PFSK-1 (cell line): ENCODE measurements at regions not wholly inside any gene's neighbourhood (a gene's known extent, or its start where the extent isn't known, plus 50 kb on each side); places are given as distances from the start of the nearest gene placed in this dataset.

ENCODE experiments used
- FOXP2 ChIP-seq: optimal IDR thresholded peaks from 2 replicates; pipeline ENCODE3; 2011; ENCODE audit warnings: borderline replicate concordance, control low read depth, inconsistent platforms; ENCODE audit not compliant: insufficient read depth; ENCODE audit errors: extremely low read length, extremely low read depth
- POLR2AphosphoS5 ChIP-seq: IDR thresholded peaks from 2 replicates; pipeline ENCODE4 v1.6.1; 2012; ENCODE audit warnings: low read depth, mild to moderate bottlenecking, control low read depth, low read length, moderate library complexity
- SIN3A ChIP-seq: IDR thresholded peaks from 2 replicates; pipeline ENCODE4 v1.6.1; 2012; ENCODE audit warnings: mild to moderate bottlenecking, low read length, moderate library complexity, borderline replicate concordance; ENCODE audit not compliant: insufficient read depth
- TAF1 ChIP-seq: IDR thresholded peaks from 2 replicates; pipeline ENCODE4 v1.6.1; 2012; ENCODE audit warnings: low read length, control low read depth, borderline replicate concordance; ENCODE audit not compliant: insufficient read depth
- TF ChIP-seq, protein P1 (sequence below), 2 experiments: IDR thresholded peaks; 2 replicates each; pipeline versions ENCODE4 v1.6.1 to v1.8.0; 2011 to 2012; ENCODE audit warnings: low read depth in 2 of 2, low read length in 2 of 2, control low read depth in 1 of 2, inconsistent platforms in 1 of 2, mild to moderate bottlenecking in 1 of 2, moderate library complexity in 1 of 2; ENCODE audit not compliant: insufficient read depth in 1 of 2

DNA sequence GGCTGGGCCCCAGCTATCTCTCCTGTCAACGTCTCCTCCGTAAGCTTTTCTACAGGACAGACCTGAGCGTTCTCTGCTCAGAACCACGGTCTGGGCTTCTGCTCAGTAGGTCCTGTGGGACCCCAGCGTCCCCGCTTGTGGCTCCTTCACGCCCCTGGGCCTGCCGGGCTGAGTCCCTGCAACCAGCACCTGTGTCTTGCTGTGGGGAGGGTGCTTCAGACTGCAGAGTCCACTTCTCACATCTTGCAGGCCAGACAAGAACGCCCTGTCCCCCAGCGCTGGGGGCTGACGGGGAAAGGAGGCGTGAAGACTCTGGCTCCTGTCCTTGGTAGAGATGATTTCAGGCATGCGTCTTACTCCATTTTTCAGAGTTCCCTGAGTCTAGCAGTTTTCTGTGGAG, 1480.8 kb downstream of the BRD1 start:
- no peak for TF ChIP-seq TAF1
- TF ChIP-seq, protein P1, sequence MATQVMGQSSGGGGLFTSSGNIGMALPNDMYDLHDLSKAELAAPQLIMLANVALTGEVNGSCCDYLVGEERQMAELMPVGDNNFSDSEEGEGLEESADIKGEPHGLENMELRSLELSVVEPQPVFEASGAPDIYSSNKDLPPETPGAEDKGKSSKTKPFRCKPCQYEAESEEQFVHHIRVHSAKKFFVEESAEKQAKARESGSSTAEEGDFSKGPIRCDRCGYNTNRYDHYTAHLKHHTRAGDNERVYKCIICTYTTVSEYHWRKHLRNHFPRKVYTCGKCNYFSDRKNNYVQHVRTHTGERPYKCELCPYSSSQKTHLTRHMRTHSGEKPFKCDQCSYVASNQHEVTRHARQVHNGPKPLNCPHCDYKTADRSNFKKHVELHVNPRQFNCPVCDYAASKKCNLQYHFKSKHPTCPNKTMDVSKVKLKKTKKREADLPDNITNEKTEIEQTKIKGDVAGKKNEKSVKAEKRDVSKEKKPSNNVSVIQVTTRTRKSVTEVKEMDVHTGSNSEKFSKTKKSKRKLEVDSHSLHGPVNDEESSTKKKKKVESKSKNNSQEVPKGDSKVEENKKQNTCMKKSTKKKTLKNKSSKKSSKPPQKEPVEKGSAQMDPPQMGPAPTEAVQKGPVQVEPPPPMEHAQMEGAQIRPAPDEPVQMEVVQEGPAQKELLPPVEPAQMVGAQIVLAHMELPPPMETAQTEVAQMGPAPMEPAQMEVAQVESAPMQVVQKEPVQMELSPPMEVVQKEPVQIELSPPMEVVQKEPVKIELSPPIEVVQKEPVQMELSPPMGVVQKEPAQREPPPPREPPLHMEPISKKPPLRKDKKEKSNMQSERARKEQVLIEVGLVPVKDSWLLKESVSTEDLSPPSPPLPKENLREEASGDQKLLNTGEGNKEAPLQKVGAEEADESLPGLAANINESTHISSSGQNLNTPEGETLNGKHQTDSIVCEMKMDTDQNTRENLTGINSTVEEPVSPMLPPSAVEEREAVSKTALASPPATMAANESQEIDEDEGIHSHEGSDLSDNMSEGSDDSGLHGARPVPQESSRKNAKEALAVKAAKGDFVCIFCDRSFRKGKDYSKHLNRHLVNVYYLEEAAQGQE (IDR thresholded peaks at IDR 0.05; ENCODE audit: insufficient read depth in 1 of 2, low read depth in 2 of 2, low read length in 2 of 2): no peak
- TF ChIP-seq POLR2AphosphoS5: no peak
- TF ChIP-seq FOXP2: no peak
- TF ChIP-seq SIN3A: no peak

DNA sequence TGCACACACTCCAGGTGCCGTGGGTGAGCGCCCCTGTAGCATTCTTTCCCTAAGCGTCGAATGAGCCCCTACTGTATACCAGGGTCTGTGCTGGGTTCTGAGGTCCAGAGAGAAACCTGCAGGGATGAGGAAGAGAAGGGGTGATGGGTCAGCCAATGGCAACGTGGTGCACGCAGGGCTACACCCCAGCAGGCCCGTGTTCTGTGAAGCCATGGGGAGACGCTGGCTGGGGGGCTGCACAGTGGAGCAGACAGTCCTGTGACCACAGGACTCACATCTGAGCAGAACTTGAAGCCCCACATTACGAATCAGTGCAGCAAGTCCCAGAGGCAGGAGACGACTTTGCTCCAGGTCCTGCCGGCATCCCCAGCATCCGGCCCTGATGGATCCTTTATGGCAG, 1481.4 kb downstream of the BRD1 start:
- TF ChIP-seq TAF1: no peak
- TF ChIP-seq POLR2AphosphoS5: no peak
- TF ChIP-seq SIN3A: no peak
- TF ChIP-seq, protein P1 (IDR thresholded peaks at IDR 0.05; ENCODE audit: insufficient read depth in 1 of 2, low read depth in 2 of 2, low read length in 2 of 2): no peak
- TF ChIP-seq FOXP2: no peak

DNA sequence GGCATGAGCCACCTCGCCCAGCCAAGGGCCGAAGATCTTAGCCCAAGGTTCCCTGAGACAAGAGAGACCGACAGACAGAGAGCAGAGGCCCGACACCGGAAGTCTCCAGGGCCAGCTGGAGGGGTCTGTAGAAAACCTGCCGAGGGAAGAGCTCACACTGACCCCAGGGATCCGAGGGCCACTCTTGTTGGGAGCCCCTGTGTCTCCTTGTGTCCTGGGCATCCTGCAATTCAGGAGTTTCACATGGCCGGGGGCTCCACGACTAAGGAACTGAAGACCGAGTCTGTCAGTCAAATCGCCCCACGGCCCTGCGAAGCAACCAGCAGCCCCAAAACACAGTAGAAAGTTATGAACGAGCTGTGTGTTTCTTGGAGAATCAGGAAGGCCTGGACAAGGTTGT, 1482.0 kb downstream of the BRD1 start:
- no peak for TF ChIP-seq POLR2AphosphoS5
- TF ChIP-seq, protein P1 (IDR thresholded peaks at IDR 0.05; ENCODE audit: insufficient read depth in 1 of 2, low read depth in 2 of 2, low read length in 2 of 2): no peak
- no peak for TF ChIP-seq TAF1
- no peak for TF ChIP-seq FOXP2
- no peak for TF ChIP-seq SIN3A

DNA sequence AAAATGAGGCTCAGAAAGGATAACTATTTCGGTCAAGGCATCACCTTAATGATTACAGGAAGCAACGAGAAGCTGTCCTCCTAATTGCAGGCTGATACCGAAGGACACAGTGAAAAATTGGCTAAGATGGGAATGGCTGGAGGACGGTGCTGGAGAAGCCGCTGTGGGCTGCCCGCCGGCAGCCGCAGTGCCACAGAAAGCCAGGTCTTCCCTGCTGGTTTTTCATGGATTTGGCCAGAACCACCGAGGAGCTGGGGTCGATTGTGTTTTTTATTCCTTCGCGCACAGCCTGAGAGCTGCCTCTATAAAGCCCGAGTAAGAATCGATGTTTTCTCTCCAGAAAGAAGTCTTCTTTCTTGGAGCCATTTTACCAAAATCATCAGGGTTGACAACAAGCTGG, 1484.2 kb downstream of the BRD1 start:
- TF ChIP-seq, protein P1 (IDR thresholded peaks at IDR 0.05; ENCODE audit: insufficient read depth in 1 of 2, low read depth in 2 of 2, low read length in 2 of 2): no peak
- TF ChIP-seq TAF1: no peak
- no peak for TF ChIP-seq POLR2AphosphoS5
- TF ChIP-seq FOXP2: no peak
- no peak for TF ChIP-seq SIN3A

DNA sequence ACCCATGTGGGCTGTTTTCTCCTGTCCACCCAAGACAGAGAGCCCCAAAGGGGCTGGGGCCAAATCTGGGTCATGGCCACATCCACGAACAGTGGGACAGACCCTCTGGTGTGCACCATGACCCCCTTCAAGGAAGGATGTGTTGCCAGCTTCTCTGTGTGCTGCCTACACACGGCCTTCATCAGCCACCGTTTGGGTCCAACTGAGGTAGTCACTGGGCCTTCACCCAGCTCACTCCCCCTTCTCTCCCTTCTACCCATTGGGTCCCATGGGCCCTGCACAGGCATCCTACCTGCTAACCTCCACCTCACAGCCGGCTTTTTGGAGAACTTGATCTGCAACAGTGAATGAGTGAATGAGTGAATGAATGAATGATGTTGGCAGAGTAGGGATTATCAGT, 1484.9 kb downstream of the BRD1 start:
- TF ChIP-seq TAF1 (no peak), SIN3A (no peak), POLR2AphosphoS5 (no peak), FOXP2 (no peak)
- TF ChIP-seq, protein P1 (IDR thresholded peaks at IDR 0.05; ENCODE audit: insufficient read depth in 1 of 2, low read depth in 2 of 2, low read length in 2 of 2): no peak
